Chondrocyte (in vitro differentiated cells): ENCODE measurements at regions not wholly inside any gene's neighbourhood (a gene's known extent, or its start where the extent isn't known, plus 50 kb on each side); places are given as distances from the start of the nearest gene placed in this dataset.

Experiments used
- DNase-seq: peaks from one replicate; pipeline ENCODE4 v3.0.0; 2021; ENCODE audit warnings: mixed read lengths, low spot score
- H3K27ac Mint-ChIP-seq: one replicate; pipeline ENCODE4 v1.8.0; 2021; ENCODE audit warnings: mild to moderate bottlenecking, moderate library complexity, mixed read lengths; ENCODE audit not compliant: unreplicated experiment
- H3K27me3 Mint-ChIP-seq: 2 replicates; pipeline ENCODE4 v1.8.0; 2021; ENCODE audit warnings: low read depth, mixed read lengths
- H3K36me3 Mint-ChIP-seq: 2 replicates; pipeline ENCODE4 v1.8.0; 2021; ENCODE audit warnings: low read depth, mixed read lengths
- H3K4me1 Mint-ChIP-seq: 2 replicates; pipeline ENCODE4 v1.8.0; 2021; ENCODE audit warnings: low read depth, mild to moderate bottlenecking, mixed read lengths
- H3K4me3 Mint-ChIP-seq: one replicate; pipeline ENCODE4 v1.8.0; 2021; ENCODE audit warnings: mild to moderate bottlenecking, moderate library complexity, mixed read lengths; ENCODE audit not compliant: unreplicated experiment
- H3K9me3 Mint-ChIP-seq: 2 replicates; pipeline ENCODE4 v1.8.0; 2021; ENCODE audit warnings: low read depth, mixed read lengths
- CTCF ChIP-seq: fragments of 200-600 bp; sonication (generic); IDR thresholded peaks from 2 replicates; pipeline ENCODE4 v1.5.0; 2021; ENCODE audit warnings: antibody characterized with exemption, mild to moderate bottlenecking, moderate library complexity

GRCh38 chr14:85316701-85317410 is 213.1 kb upstream of the FLRT2 start:
- Mint-ChIP-seq H3K9me3 (no peaks in the 10 kb centered on the region), H3K4me3 (no peak overlapping the region), H3K27me3 (no peaks in the 10 kb centered on the region), H3K27ac (no peak overlapping the region), H3K4me1 (peaks cover 42% of the 10 kb centered on the region), H3K36me3 (no peaks in the 10 kb centered on the region)
- DNase-seq = no peak
- TF ChIP-seq CTCF = no peak

- H3K27me3 Mint-ChIP-seq = no peaks in the 10 kb centered on the region
- H3K4me1 Mint-ChIP-seq = peaks cover 41% of the 10 kb centered on the region
- H3K9me3 Mint-ChIP-seq = no peaks in the 10 kb centered on the region
- H3K27ac Mint-ChIP-seq = no peak overlapping the region
- no peaks in the 10 kb centered on the region for H3K36me3 Mint-ChIP-seq
- no peak for TF ChIP-seq CTCF
- no peak for DNase-seq
- no peak overlapping the region for H3K4me3 Mint-ChIP-seq
Measured at GRCh38 chr14:85317491-85318021, 212.4 kb upstream of the FLRT2 start.

GRCh38 chr14:85319101-85319500 is 210.8 kb upstream of the FLRT2 start:
- no peak for DNase-seq
- Mint-ChIP-seq H3K27me3 (no peaks in the 10 kb centered on the region), H3K9me3 (no peaks in the 10 kb centered on the region), H3K27ac (no peak overlapping the region), H3K36me3 (no peaks in the 10 kb centered on the region), H3K4me1 (peaks cover 26% of the 10 kb centered on the region), H3K4me3 (no peak overlapping the region)
- no peak for TF ChIP-seq CTCF

- Mint-ChIP-seq H3K36me3 (no peaks in the 10 kb centered on the region), H3K27me3 (no peaks in the 10 kb centered on the region), H3K9me3 (no peaks in the 10 kb centered on the region), H3K4me3 (no peak overlapping the region), H3K4me1 (peaks cover 18% of the 10 kb centered on the region), H3K27ac (peak overlapping the region; percentile 38)
- no peak for DNase-seq
- no peak for TF ChIP-seq CTCF
Measured at GRCh38 chr14:85319998-85320630, 209.8 kb upstream of the FLRT2 start.

GRCh38 chr14:85325134-85326017 is 204.6 kb upstream of the FLRT2 start:
- no peak overlapping the region for H3K4me3 Mint-ChIP-seq
- no peaks in the 10 kb centered on the region for H3K27me3 Mint-ChIP-seq
- no peaks in the 10 kb centered on the region for H3K9me3 Mint-ChIP-seq
- no peak for TF ChIP-seq CTCF
- no peaks in the 10 kb centered on the region for H3K36me3 Mint-ChIP-seq
- peaks cover 2% of the 10 kb centered on the region for H3K4me1 Mint-ChIP-seq
- no peak overlapping the region for H3K27ac Mint-ChIP-seq
- DNase-seq = no peak
